Hippocampal formation (tissue), 2 donors: ENCODE measurements at regions not wholly inside any gene's neighbourhood (a gene's known extent, or its start where the extent isn't known, plus 50 kb on each side); places are given as distances from the start of the nearest gene placed in this dataset.

Experiments
- DNase-seq, 2 donors: peaks; one replicate each; lab custom pipeline; 2025; lab: John Stamatoyannopoulos, UW

GRCh38 chr2:181149056-181149455 lies 168.7 kb downstream of the UBE2E3 start:
- no peak for DNase-seq

DNA sequence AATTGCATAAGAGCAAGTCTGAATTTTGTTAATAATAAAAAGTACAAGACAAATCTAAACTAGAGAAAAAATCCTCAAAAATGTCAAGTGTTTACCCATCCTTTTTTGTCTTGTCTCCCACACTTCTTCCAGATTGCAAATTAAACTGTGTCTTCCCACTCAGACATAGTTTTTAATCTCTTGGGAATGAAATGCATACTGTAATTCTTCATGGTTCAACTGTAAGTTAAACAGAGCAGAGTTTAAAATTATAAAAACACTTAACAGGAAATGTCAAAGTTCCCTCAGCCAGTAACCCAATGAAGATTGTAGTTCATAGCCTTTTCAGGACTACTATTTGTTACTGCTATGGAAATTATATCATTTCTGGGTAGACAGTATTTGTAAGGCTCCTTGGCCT lies 171.8 kb downstream of the UBE2E3 start:
- DNase-seq: no peak

GRCh38 chr2:181152701-181153100 lies 172.3 kb downstream of the UBE2E3 start:
- DNase-seq: no peak

GRCh38 chr2:181153886-181154285 lies 173.5 kb downstream of the UBE2E3 start:
- DNase-seq: no peak

DNA sequence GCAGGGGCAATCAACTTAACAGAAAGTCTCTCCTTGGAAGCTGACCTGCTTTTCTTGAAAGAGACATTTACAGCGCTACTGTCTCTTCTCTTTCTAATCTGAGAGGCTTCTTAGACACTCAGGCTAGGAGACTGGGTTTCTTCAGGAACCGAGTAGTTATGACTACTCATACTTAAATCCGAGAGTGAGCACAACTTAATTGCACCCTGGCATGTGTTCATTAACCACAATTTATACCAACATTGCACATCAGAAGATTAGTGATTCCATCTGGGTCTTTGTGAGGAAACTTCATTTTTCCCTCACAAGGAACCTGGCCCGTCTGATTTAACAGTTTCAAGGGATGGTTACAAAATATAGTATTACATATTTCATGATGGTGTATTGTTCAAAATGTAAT lies 176.9 kb downstream of the UBE2E3 start:
- no peak for DNase-seq

DNA sequence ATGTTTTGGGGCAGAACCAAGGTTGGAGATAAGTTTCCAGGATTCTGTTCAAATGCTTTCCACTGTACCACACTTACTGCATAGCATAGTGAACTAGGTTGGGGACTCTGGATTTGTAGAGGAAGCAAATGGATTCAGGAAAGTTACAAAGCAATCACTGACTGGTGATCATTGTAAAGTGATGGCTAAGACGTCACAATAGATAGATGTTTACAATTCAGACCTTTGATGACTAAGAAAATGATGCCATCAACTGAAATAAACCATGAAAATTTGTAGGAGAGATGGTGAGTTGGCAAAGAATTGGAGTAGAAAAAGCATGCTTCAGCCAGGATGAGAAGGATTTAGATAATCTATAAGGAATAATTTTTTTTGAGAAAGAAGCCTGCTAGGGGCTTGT lies 178.0 kb downstream of the UBE2E3 start:
- no peak for DNase-seq

GRCh38 chr2:181161615-181162014 lies 181.2 kb downstream of the UBE2E3 start:
- no peak for DNase-seq

- no peak for DNase-seq
These were observed 182.7 kb downstream of the UBE2E3 start for GRCh38 chr2:181163139-181163538.

- no peak for DNase-seq
These were observed 183.3 kb downstream of the UBE2E3 start for GRCh38 chr2:181163691-181164090.

- DNase-seq: no peak
These were observed 184.3 kb downstream of the UBE2E3 start for GRCh38 chr2:181164699-181165098.

- no peak for DNase-seq
These were observed 184.9 kb downstream of the UBE2E3 start for GRCh38 chr2:181165199-181165868.

GRCh38 chr2:181169503-181169902 lies 189.1 kb downstream of the UBE2E3 start:
- no peak for DNase-seq

- no peak for DNase-seq
These were observed 189.9 kb downstream of the UBE2E3 start for GRCh38 chr2:181170256-181170655.

GRCh38 chr2:181172676-181173075 lies 192.3 kb downstream of the UBE2E3 start:
- DNase-seq: no peak

GRCh38 chr2:181174611-181175580 lies 194.5 kb downstream of the UBE2E3 start:
- no peak for DNase-seq

GRCh38 chr2:181176540-181176939 lies 196.1 kb downstream of the UBE2E3 start:
- DNase-seq: no peak

DNA sequence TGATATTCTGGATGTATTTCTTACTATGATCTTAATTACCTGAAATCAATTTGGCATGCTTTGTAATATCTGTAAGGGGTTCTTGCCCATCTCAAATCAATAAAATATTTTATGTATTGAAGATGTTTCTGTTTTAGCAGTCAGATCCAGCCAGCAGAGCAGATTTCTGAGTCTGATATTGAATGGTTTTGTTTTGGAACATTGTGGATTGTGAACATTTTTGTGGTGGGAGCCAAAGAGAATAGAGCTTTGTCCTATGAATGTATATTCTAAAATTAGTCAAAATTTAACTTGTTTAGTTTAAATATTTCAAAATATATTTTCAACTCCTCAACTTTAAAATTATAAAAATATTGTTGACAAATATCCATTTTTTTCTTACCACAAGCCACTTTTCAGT lies 197.0 kb downstream of the UBE2E3 start:
- no peak for DNase-seq

DNA sequence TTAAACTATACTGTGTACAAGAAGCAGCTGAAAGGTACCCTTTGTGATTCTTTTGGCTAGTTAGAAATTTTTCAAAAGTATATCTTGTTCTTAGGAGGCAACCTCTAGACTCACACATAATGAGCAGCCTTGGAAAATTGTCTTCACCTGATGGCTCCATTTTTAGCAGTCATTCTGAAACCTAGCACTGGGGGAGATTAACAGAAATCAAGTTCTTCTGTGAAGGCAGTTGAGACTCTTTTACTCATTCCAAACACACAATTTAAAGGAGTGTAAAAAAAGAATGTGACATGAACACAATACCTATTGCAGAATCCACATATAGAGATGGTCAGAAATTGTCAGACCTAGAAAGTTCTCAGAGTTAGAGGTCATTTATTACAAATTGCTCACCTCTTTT lies 197.7 kb downstream of the UBE2E3 start:
- no peak for DNase-seq

- DNase-seq: no peak
These were observed 198.5 kb downstream of the UBE2E3 start for GRCh38 chr2:181178823-181179412.

- no peak for DNase-seq
These were observed 203.6 kb downstream of the UBE2E3 start for GRCh38 chr2:181183878-181184542.

DNA sequence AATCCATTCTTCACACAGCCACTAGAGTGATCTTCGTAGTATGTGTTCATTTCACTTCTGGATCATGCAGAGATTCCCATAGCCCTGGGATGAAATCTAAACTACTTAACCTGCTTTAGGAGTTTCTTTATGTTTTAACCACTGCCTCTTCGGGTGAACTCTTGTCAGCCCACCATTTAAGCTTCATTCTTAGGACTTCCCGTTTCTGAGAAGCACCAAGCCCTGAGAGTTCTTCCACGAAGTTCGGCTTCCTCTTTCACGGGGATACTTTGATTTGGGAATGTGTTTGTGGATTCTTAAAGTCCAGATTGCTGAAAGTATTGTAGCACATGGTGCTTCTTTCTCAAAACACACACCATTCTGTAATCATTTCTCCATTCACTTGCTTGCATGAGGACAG lies 205.0 kb downstream of the UBE2E3 start:
- no peak for DNase-seq

- no peak for DNase-seq
These were observed 205.5 kb downstream of the UBE2E3 start for GRCh38 chr2:181185948-181186347.
